Ovary (tissue), 3 donors: ENCODE measurements at regions not wholly inside any gene's neighbourhood (a gene's known extent, or its start where the extent isn't known, plus 50 kb on each side); places are given as distances from the start of the nearest gene placed in this dataset.

Experiments used
- CTCF ChIP-seq, 3 donors: fragments of 450-650 bp in 2 of 3; fragments of 200-600 bp in 1 of 3; IDR thresholded peaks; one replicate each; pipeline versions ENCODE4 v1.5.1 to v1.8.0; 2016 to 2022; ENCODE audit warnings: antibody characterized with exemption in 3 of 3, mild to moderate bottlenecking in 1 of 3
- POLR2A ChIP-seq: fragments of 450-650 bp; IDR thresholded peaks from one replicate; pipeline ENCODE4 v1.6.1; 2017; ENCODE audit warnings: antibody characterized with exemption, mild to moderate bottlenecking, moderate library complexity
- donor health status: DM: no; HTN: no; CAD: no.

- TF ChIP-seq CTCF (IDR thresholded peaks at IDR 0.05), result no peak
- no peak for TF ChIP-seq POLR2A
These were observed 293.5 kb downstream of the MED10 start for GRCh38 chr5:6084836-6085235.
